HFF-Myc (cell line): ENCODE measurements at regions not wholly inside any gene's neighbourhood (a gene's known extent, or its start where the extent isn't known, plus 50 kb on each side); places are given as distances from the start of the nearest gene placed in this dataset.

Source experiments
- DNase-seq: peaks from one replicate; pipeline ENCODE4 v3.0.0-alpha.2; 2011; ENCODE audit warnings: low read depth; ENCODE audit errors: extremely low read depth
- H3K4me3 ChIP-seq: replicated peaks from 2 replicates; pipeline ENCODE4 v1.5.1; 2011; ENCODE audit warnings: low read depth, mild to moderate bottlenecking, control low read depth, low read length
- TF ChIP-seq, protein P1 (sequence below): IDR thresholded peaks from 2 replicates; pipeline ENCODE4 v1.5.1; 2012; ENCODE audit warnings: mild to moderate bottlenecking, low read depth, low read length, control low read depth; ENCODE audit errors: missing control alignments

DNA sequence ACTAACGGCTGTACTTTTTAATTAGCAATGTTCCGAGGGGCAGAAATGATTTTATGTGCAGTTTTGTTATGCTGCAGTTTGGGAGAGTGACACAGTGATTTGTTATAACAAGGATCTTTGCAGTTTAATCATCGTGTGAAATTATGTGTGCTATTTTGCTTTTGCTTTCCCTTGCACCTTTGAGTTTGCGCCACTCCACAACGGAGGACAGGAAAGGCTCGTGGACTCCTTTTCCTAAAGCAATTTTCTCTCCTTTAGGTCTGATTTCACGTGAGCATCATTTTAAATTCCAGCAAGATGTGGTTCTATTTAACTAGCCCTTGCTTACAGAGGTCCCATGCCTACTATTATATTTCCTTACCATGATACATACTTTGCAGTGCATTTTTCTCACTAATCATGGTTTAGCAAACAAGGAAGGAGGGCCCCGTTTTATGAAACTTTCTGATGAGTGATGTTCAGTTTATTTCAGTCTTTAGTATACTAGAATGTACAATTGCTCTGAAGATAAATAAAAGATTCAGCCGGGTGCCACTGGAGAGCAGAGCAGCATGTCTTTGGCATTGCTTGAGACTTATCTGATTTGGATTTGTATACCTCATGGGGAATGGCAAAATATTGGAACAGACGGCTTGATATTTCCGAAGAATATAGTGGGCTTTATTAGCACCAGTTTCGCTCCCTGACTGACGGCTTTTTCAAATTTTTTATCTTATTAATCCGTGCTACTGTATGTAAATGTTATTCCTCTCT lies 528.2 kb upstream of the FANCL start:
- TF ChIP-seq, protein P1, sequence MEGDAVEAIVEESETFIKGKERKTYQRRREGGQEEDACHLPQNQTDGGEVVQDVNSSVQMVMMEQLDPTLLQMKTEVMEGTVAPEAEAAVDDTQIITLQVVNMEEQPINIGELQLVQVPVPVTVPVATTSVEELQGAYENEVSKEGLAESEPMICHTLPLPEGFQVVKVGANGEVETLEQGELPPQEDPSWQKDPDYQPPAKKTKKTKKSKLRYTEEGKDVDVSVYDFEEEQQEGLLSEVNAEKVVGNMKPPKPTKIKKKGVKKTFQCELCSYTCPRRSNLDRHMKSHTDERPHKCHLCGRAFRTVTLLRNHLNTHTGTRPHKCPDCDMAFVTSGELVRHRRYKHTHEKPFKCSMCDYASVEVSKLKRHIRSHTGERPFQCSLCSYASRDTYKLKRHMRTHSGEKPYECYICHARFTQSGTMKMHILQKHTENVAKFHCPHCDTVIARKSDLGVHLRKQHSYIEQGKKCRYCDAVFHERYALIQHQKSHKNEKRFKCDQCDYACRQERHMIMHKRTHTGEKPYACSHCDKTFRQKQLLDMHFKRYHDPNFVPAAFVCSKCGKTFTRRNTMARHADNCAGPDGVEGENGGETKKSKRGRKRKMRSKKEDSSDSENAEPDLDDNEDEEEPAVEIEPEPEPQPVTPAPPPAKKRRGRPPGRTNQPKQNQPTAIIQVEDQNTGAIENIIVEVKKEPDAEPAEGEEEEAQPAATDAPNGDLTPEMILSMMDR: no peak
- DNase-seq: no peak
- H3K4me3 ChIP-seq: no peak overlapping the region

DNA sequence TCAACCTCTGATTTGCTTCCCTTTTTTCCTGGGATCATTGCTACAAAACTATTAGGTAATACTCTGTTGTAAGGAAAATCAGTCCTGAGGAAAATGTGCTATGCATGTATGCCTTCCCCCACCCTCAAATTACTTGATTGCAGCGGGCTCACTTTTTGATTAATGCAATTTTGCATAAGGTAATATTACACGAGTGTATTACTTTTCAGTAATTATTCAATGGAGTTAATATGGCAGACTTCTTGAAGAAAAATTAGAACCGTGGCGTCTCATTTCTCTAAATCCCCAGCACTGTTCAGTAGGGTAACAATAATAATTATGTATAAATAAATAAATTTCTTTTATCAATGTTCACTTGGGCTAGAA lies 527.6 kb upstream of the FANCL start:
- DNase-seq: no peak
- no peak overlapping the region for H3K4me3 ChIP-seq
- TF ChIP-seq, protein P1: no peak

DNA sequence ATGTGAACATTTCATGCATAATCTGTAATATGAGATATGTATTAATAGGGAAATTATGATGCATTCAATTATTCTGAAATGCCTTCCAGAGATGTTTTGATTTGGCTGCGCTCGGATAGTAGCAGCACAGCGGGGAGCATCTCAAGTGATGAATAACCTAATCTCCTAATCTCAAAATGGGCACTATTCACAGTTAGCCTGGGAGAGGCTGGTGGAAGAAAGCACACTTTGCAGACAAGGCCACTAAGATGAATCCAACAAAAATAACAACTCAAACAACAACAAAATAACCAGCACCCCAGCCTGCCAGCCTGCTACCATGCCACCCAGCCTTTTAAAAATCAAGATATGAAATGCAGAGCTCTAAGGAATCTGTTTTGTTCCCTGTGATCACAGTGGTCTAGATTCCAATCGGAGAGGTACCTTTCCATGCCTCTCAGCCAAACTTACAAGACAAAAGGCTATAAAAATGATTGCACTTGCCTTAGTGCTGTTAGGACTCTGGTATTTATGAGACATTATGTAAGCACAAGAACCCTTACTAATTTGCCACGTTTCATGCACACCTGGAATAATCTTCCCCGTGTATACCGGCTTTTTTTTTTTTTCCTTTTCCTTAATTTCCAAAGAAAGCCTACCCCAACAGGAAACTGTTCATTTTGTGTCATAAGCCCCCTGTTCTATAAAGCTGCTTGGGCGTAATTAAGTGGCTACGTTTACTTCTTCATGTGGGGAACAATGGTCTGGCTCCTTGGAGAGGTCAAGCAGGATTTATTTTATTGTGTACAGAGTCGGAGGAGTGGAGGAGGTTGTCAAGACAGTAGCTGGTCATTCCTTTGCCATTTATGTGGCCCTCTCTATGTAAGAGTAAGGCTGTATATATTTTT lies 526.9 kb upstream of the FANCL start:
- TF ChIP-seq, protein P1: no peak
- no peak overlapping the region for H3K4me3 ChIP-seq
- no peak for DNase-seq

DNA sequence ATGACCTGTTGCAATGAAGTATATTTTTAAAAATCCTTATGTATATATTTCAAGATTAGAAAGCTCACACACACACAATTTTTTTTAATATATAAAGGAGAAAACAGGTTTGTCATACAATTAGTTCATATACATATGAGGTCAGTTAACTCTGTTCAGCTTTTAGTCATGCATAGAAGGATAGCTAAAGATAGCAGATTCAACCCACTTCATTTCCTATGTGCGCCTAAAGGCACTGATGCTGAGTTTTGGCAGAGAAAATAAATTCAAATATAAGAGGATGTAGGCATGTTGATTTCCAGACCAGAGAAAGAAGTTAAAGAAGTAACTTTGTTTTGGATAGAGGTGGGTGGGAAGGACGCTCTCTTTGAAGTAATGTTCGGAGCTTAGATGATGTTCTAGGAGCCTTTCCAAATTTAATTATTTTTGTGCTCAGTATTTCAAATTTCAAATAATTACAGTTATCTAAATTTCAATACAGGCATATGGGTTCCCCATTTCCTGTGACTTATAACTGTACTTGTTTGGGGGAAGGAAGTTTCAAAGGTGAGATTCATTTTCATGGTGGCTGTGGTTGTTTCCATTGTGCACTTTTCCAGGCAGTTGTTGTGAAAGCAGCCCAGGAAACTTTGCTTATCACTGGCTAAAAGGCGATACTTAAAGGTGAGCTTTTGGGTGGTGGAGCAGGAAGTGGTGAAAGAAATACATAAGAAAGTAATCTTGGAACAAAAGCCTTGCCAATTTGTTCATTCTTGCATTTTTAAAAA lies 523.4 kb upstream of the FANCL start:
- TF ChIP-seq, protein P1: no peak
- H3K4me3 ChIP-seq: no peak overlapping the region
- DNase-seq: no peak

DNA sequence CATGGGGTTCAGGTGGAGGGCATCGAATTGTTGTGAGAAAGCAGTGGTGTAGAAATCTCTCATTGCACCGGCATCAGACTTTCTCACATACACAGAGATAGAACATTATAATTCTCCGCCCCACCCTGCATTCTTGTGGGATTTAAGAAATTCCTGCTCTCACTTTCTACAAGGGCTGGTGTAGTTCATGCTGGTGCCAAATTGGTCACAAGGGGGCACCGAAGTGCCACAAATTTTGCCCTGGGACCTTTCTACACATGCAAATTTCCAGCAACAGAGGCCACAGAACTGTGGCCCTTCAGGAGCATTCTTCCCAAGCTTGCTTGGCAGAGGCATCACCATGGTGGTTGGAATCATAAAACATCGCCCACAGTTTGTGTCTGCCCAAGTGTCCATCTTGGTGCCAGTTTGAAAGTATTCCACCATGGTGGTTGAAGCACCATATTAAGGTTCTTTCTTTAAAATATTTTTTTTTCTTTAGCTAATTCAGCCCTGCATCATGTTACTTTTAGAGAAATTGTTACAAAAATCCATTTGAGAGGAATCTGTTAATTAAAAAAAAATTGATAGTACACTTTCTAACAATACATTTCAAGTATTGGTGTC lies 521.2 kb upstream of the FANCL start:
- TF ChIP-seq, protein P1: peak; percentile 69
- H3K4me3 ChIP-seq: no peak overlapping the region
- DNase-seq: peak; percentile 38

DNA sequence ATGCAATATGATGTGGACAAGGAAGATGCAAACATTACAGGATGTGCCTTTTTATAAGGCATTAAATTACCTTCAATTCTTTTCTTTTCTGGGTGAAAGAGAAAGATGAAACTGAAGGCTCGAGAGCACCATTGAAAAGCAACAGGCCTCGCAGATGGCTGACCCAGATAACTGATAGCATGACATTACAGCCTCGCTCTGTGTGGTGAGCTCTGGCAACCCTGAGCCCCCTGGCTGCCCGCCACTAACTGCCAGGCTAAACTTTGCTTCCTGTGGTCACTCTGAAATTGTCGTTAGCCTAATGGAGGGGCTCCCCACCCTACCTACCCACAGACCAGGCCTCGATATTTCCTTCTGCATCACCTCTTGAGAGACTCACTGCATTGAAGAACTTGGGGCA lies 516.8 kb upstream of the FANCL start:
- no peak overlapping the region for H3K4me3 ChIP-seq
- DNase-seq: no peak
- TF ChIP-seq, protein P1: no peak
